Hepatocyte (in vitro differentiated cells): ENCODE measurements at regions not wholly inside any gene's neighbourhood (a gene's known extent, or its start where the extent isn't known, plus 50 kb on each side); places are given as distances from the start of the nearest gene placed in this dataset.

ENCODE experiments used
- DNase-seq: peaks from one replicate; pipeline ENCODE4 v3.0.0-alpha.2; 2016; ENCODE audit warnings: low spot score
- H2AFZ ChIP-seq: fragments of 200-600 bp; sonication (generic); 2 replicates; pipeline ENCODE4 v1.6.0; 2016; ENCODE audit warnings: antibody characterized with exemption, mild to moderate bottlenecking
- H3K27ac ChIP-seq: fragments of 200-600 bp; sonication (generic); 2 replicates; pipeline ENCODE4 v1.5.1; 2016; ENCODE audit warnings: mild to moderate bottlenecking
- H3K27me3 ChIP-seq: fragments of 200-600 bp; sonication (generic); 2 replicates; pipeline ENCODE4 v1.6.1; 2016
- H3K36me3 ChIP-seq: fragments of 200-600 bp; sonication (generic); replicated peaks from 2 replicates; pipeline ENCODE4 v1.5.1; 2016; ENCODE audit warnings: low read depth; ENCODE audit not compliant: insufficient read depth
- H3K4me1 ChIP-seq: fragments of 200-600 bp; sonication (generic); 2 replicates; pipeline ENCODE4 v1.5.1; 2016; ENCODE audit warnings: mild to moderate bottlenecking, moderate library complexity; ENCODE audit not compliant: insufficient read depth
- H3K4me2 ChIP-seq: fragments of 200-600 bp; sonication (generic); 2 replicates; pipeline ENCODE4 v1.6.0; 2016
- H3K4me3 ChIP-seq: fragments of 200-600 bp; sonication (generic); 2 replicates; pipeline ENCODE4 v1.5.1; 2016; ENCODE audit warnings: mild to moderate bottlenecking
- H3K79me2 ChIP-seq: fragments of 200-600 bp; sonication (generic); 2 replicates; pipeline ENCODE4 v1.6.0; 2017; ENCODE audit warnings: mild to moderate bottlenecking
- H3K9me2 ChIP-seq: fragments of 200-600 bp; sonication (generic); replicated peaks from 2 replicates; pipeline ENCODE4 v1.6.0; 2017; ENCODE audit warnings: mild to moderate bottlenecking; ENCODE audit not compliant: insufficient read depth
- H3K9me3 ChIP-seq: fragments of 200-600 bp; sonication (generic); 2 replicates; pipeline ENCODE4 v1.5.1; 2016; ENCODE audit warnings: low read depth, mild to moderate bottlenecking
- H4K20me1 ChIP-seq: fragments of 200-600 bp; sonication (generic); 2 replicates; pipeline ENCODE4 v1.6.0; 2016; ENCODE audit warnings: mild to moderate bottlenecking; ENCODE audit not compliant: insufficient read depth, poor library complexity, severe bottlenecking
- CTCF ChIP-seq: fragments of 200-600 bp; sonication (generic); IDR thresholded peaks from 2 replicates; pipeline ENCODE4 v1.5.1; 2016; ENCODE audit warnings: antibody characterized with exemption, mild to moderate bottlenecking; ENCODE audit not compliant: poor library complexity
- EZH2 ChIP-seq: fragments of 200-600 bp; sonication (generic); IDR thresholded peaks from 2 replicates; pipeline ENCODE4 v1.6.1; 2016; ENCODE audit warnings: antibody characterized with exemption, mild to moderate bottlenecking, borderline replicate concordance
- EZH2phosphoT487 ChIP-seq: fragments of 200-600 bp; sonication (generic); IDR thresholded peaks from one replicate; pipeline ENCODE4 v1.6.1; 2018; ENCODE audit warnings: antibody characterized with exemption, mild to moderate bottlenecking, low read depth, moderate library complexity; ENCODE audit not compliant: unreplicated experiment, severe bottlenecking
- WGBS: methylation state at CpG from one replicate; pipeline ENCODE4 v1.1.6; 2016; ENCODE audit warnings: low lambda C conversion rate; ENCODE audit errors: missing lambda C conversion rate; 5-methylcytosine and 5-hydroxymethylcytosine counted together

GRCh38 chr3:177792311-177793030 lies 595.2 kb upstream of the TBL1XR1 start:
- no peaks in the 10 kb centered on the region for H3K36me3 ChIP-seq
- H3K4me2 ChIP-seq = no peak overlapping the region
- no peak overlapping the region for H3K4me3 ChIP-seq
- no peaks in the 10 kb centered on the region for H3K79me2 ChIP-seq
- TF ChIP-seq EZH2 (no peak), EZH2phosphoT487 (no peak), CTCF (no peak)
- no peaks in the 10 kb centered on the region for H4K20me1 ChIP-seq
- no peaks in the 10 kb centered on the region for H3K4me1 ChIP-seq
- no peaks in the 10 kb centered on the region for H3K27me3 ChIP-seq
- DNase-seq = no peak
- H2AFZ ChIP-seq = no peak overlapping the region
- WGBS = 79% methylated on average over 6 of the region's 6 CpGs
- H3K27ac ChIP-seq = no peak overlapping the region
- H3K9me3 ChIP-seq = no peaks in the 10 kb centered on the region
- H3K9me2 ChIP-seq = no peaks in the 10 kb centered on the region

- Histone ChIP-seq H3K4me3 (no peak overlapping the region), H3K9me2 (no peaks in the 10 kb centered on the region), H3K4me2 (no peak overlapping the region), H3K36me3 (no peaks in the 10 kb centered on the region), H3K9me3 (no peaks in the 10 kb centered on the region), H2AFZ (no peak overlapping the region), H3K27ac (no peak overlapping the region), H3K27me3 (no peaks in the 10 kb centered on the region), H3K79me2 (no peaks in the 10 kb centered on the region), H3K4me1 (no peaks in the 10 kb centered on the region), H4K20me1 (no peaks in the 10 kb centered on the region)
- no peak for TF ChIP-seq EZH2phosphoT487
- no peak for TF ChIP-seq CTCF
- TF ChIP-seq EZH2 = no peak
- no peak for DNase-seq
- 96% methylated on average over 3 of the region's 3 CpGs for WGBS
These were observed 596.2 kb upstream of the TBL1XR1 start for GRCh38 chr3:177793451-177793850.

- H3K27me3 ChIP-seq = no peaks in the 10 kb centered on the region
- no peak for DNase-seq
- no peak overlapping the region for H3K27ac ChIP-seq
- H3K36me3 ChIP-seq = no peaks in the 10 kb centered on the region
- H2AFZ ChIP-seq = no peak overlapping the region
- H3K79me2 ChIP-seq = no peaks in the 10 kb centered on the region
- no peaks in the 10 kb centered on the region for H3K9me3 ChIP-seq
- no peaks in the 10 kb centered on the region for H3K4me1 ChIP-seq
- TF ChIP-seq EZH2 = no peak
- no peak for TF ChIP-seq CTCF
- no peak for TF ChIP-seq EZH2phosphoT487
- no peak overlapping the region for H3K4me3 ChIP-seq
- no peaks in the 10 kb centered on the region for H4K20me1 ChIP-seq
- WGBS = 91% methylated on average over 1 of the region's 1 CpG
- H3K9me2 ChIP-seq = no peaks in the 10 kb centered on the region
- no peak overlapping the region for H3K4me2 ChIP-seq
These were observed 597.9 kb upstream of the TBL1XR1 start for GRCh38 chr3:177795216-177795615.
